HEK293 (cell line): ENCODE measurements at regions not wholly inside any gene's neighbourhood (a gene's known extent, or its start where the extent isn't known, plus 50 kb on each side); places are given as distances from the start of the nearest gene placed in this dataset.

ENCODE experiments used
- CTCF ChIP-seq: fragments of 450-650 bp; formaldehyde crosslinking; IDR thresholded peaks from 2 replicates; pipeline ENCODE4 v1.5.1; 2016; ENCODE audit warnings: missing biosample characterization, missing genetic modification characterization
- PRDM1 ChIP-seq: fragments of 450-650 bp; formaldehyde crosslinking; IDR thresholded peaks from 2 replicates; pipeline ENCODE4; 2016; ENCODE audit warnings: missing biosample characterization, missing genetic modification characterization
- YY1 ChIP-seq: fragments of 450-650 bp; formaldehyde crosslinking; IDR thresholded peaks from 2 replicates; pipeline ENCODE4 v1.5.1; 2018; ENCODE audit warnings: missing biosample characterization, missing genetic modification characterization
- ZNF10 ChIP-seq: fragments of 450-650 bp; formaldehyde crosslinking; IDR thresholded peaks from 2 replicates; pipeline ENCODE4 v1.5.1; 2017; ENCODE audit warnings: missing biosample characterization, missing genetic modification characterization
- ZNF324 ChIP-seq: fragments of 450-650 bp; formaldehyde crosslinking; IDR thresholded peaks from 2 replicates; pipeline ENCODE4 v1.5.1; 2016; ENCODE audit warnings: missing biosample characterization, missing genetic modification characterization
- ZNF610 ChIP-seq: fragments of 450-650 bp; formaldehyde crosslinking; IDR thresholded peaks from 2 replicates; pipeline ENCODE4 v1.5.1; 2016; ENCODE audit warnings: missing biosample characterization, missing genetic modification characterization, borderline replicate concordance
- ZNF777 ChIP-seq: fragments of 450-650 bp; formaldehyde crosslinking; IDR thresholded peaks from 2 replicates; pipeline ENCODE4 v1.5.1; 2017; ENCODE audit warnings: missing biosample characterization, missing genetic modification characterization, borderline replicate concordance
- ZNF830 ChIP-seq: fragments of 450-650 bp; IDR thresholded peaks from 2 replicates; pipeline ENCODE4 v1.5.0; 2018; ENCODE audit warnings: missing biosample characterization, missing genetic modification characterization, low read depth, mild to moderate bottlenecking, moderate library complexity
- ZSCAN16 ChIP-seq: fragments of 450-650 bp; formaldehyde crosslinking; IDR thresholded peaks from 2 replicates; pipeline ENCODE4 v1.5.1; 2016; ENCODE audit warnings: missing biosample characterization, missing genetic modification characterization
- TF ChIP-seq, protein P1 (sequence below): fragments of 450-650 bp; formaldehyde crosslinking; IDR thresholded peaks from 2 replicates; pipeline ENCODE4 v1.5.1; 2016; ENCODE audit warnings: missing biosample characterization, missing genetic modification characterization
- TF ChIP-seq, protein P2 (sequence below): fragments of 450-650 bp; formaldehyde crosslinking; IDR thresholded peaks from 2 replicates; pipeline ENCODE4 v1.5.1; 2016; ENCODE audit warnings: missing biosample characterization, missing genetic modification characterization

DNA sequence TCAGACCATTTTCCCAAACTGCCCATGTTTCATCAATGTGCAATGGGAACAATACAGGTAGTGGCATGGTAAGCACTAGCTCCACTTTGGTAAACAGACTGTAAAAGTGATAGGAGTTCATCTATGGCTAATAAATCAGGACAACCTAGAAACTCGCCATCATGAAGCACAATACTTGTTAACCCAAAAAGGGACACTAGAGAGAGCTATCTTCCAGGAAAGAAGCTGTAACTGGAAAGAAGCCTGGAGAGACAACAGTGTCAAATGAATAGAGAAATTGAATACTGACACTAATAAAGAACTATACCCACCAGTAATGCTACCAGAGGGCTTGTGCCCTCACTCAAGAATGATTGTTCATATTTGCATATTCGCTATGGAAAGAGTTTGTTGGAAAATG lies 164.7 kb upstream of the RGS18 start:
- TF ChIP-seq ZNF830 (no peak), ZNF777 (tag by site-specific recombination) (no peak), CTCF (tag by site-specific recombination) (no peak), ZNF324 (tag by site-specific recombination) (no peak), PRDM1 (no peak), ZSCAN16 (no peak), YY1 (tag by site-specific recombination) (no peak), ZNF610 (no peak), ZNF10 (tag by site-specific recombination) (no peak)
- TF ChIP-seq, protein P1, sequence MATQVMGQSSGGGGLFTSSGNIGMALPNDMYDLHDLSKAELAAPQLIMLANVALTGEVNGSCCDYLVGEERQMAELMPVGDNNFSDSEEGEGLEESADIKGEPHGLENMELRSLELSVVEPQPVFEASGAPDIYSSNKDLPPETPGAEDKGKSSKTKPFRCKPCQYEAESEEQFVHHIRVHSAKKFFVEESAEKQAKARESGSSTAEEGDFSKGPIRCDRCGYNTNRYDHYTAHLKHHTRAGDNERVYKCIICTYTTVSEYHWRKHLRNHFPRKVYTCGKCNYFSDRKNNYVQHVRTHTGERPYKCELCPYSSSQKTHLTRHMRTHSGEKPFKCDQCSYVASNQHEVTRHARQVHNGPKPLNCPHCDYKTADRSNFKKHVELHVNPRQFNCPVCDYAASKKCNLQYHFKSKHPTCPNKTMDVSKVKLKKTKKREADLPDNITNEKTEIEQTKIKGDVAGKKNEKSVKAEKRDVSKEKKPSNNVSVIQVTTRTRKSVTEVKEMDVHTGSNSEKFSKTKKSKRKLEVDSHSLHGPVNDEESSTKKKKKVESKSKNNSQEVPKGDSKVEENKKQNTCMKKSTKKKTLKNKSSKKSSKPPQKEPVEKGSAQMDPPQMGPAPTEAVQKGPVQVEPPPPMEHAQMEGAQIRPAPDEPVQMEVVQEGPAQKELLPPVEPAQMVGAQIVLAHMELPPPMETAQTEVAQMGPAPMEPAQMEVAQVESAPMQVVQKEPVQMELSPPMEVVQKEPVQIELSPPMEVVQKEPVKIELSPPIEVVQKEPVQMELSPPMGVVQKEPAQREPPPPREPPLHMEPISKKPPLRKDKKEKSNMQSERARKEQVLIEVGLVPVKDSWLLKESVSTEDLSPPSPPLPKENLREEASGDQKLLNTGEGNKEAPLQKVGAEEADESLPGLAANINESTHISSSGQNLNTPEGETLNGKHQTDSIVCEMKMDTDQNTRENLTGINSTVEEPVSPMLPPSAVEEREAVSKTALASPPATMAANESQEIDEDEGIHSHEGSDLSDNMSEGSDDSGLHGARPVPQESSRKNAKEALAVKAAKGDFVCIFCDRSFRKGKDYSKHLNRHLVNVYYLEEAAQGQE: no peak
- TF ChIP-seq, protein P2, sequence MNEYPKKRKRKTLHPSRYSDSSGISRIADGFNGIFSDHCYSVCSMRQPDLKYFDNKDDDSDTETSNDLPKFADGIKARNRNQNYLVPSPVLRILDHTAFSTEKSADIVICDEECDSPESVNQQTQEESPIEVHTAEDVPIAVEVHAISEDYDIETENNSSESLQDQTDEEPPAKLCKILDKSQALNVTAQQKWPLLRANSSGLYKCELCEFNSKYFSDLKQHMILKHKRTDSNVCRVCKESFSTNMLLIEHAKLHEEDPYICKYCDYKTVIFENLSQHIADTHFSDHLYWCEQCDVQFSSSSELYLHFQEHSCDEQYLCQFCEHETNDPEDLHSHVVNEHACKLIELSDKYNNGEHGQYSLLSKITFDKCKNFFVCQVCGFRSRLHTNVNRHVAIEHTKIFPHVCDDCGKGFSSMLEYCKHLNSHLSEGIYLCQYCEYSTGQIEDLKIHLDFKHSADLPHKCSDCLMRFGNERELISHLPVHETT (tag by site-specific recombination): no peak
